CD14-positive monocyte (primary cell): ENCODE measurements at regions not wholly inside any gene's neighbourhood (a gene's known extent, or its start where the extent isn't known, plus 50 kb on each side); places are given as distances from the start of the nearest gene placed in this dataset.

ENCODE experiments used
- DNase-seq, 3 donors: peaks; one replicate each; pipeline ENCODE4 v3.0.0-alpha.2; 2011 to 2022
- H2AFZ ChIP-seq: 2 replicates; pipeline ENCODE4 v1.6.0; 2012; ENCODE audit warnings: mild to moderate bottlenecking, low read depth, low read length, inconsistent platforms; ENCODE audit not compliant: insufficient read depth, poor library complexity, severe bottlenecking
- H3K27ac ChIP-seq, 2 donors: 1 replicate in 1 of 2; 2 replicates in 1 of 2; pipeline ENCODE4 v1.5.1; 2012 to 2013; ENCODE audit warnings: low read length in 2 of 2, control low read depth in 1 of 2, inconsistent platforms in 1 of 2, low read depth in 1 of 2, mild to moderate bottlenecking in 1 of 2
- H3K27me3 ChIP-seq, 2 donors: one replicate each; pipeline versions ENCODE4 v1.6.0 to v1.6.1; 2011 to 2013; ENCODE audit warnings: low read length in 2 of 2; ENCODE audit not compliant: control insufficient read depth in 2 of 2, insufficient read depth in 2 of 2
- H3K36me3 ChIP-seq, 2 donors: replicated peaks in 1 of 2; 1 replicate in 1 of 2; 2 replicates in 1 of 2; pipeline versions ENCODE4 v1.5.1 to v1.6.1; 2012 to 2013; ENCODE audit warnings: low read length in 2 of 2, control low read depth in 1 of 2, inconsistent platforms in 1 of 2, mild to moderate bottlenecking in 1 of 2; ENCODE audit not compliant: insufficient read depth in 2 of 2, control insufficient read depth in 1 of 2
- H3K4me1 ChIP-seq, 2 donors: 1 replicate in 1 of 2; 2 replicates in 1 of 2; pipeline versions ENCODE4 v1.5.1 to v1.6.1; 2012 to 2013; ENCODE audit warnings: low read length in 2 of 2, control low read depth in 1 of 2, inconsistent platforms in 1 of 2, mild to moderate bottlenecking in 1 of 2, moderate library complexity in 1 of 2; ENCODE audit not compliant: insufficient read depth in 2 of 2, control insufficient read depth in 1 of 2
- H3K4me2 ChIP-seq: replicated peaks from 2 replicates; pipeline ENCODE3; 2012; ENCODE audit warnings: low read length, moderate library complexity, mild to moderate bottlenecking; ENCODE audit not compliant: poor library complexity, severe bottlenecking; ENCODE audit errors: extremely low read depth
- H3K4me3 ChIP-seq, 3 experiments: fragments of 200-600 bp in 1 of 3; sonication (generic) in 1 of 3; replicated peaks in 1 of 3; 1 replicate in 2 of 3; 2 replicates in 1 of 3; pipeline ENCODE4 v1.5.1; 2011 to 2013; ENCODE audit warnings: low read length in 3 of 3, mild to moderate bottlenecking in 3 of 3, control low read depth in 2 of 3, low read depth in 2 of 3, inconsistent platforms in 1 of 3, moderate library complexity in 1 of 3
- H3K79me2 ChIP-seq: 2 replicates; pipeline ENCODE4 v1.6.0; 2012; ENCODE audit warnings: mild to moderate bottlenecking, control low read depth, inconsistent platforms, low read length, moderate library complexity; ENCODE audit not compliant: insufficient read depth
- H3K9ac ChIP-seq: 2 replicates; pipeline ENCODE4 v1.6.0; 2017; ENCODE audit warnings: low read length, mild to moderate bottlenecking; ENCODE audit not compliant: insufficient read depth, poor library complexity, severe bottlenecking
- H3K9me3 ChIP-seq, 2 donors: replicated peaks in 1 of 2; 1 replicate in 1 of 2; 2 replicates in 1 of 2; pipeline versions ENCODE4 v1.5.1 to v1.6.1; 2012 to 2013; ENCODE audit warnings: low read length in 2 of 2, control low read depth in 1 of 2; ENCODE audit not compliant: control insufficient read depth in 1 of 2, insufficient read depth in 1 of 2
- H4K20me1 ChIP-seq: 2 replicates; pipeline ENCODE4 v1.6.0; 2012; ENCODE audit warnings: mild to moderate bottlenecking, low read length, control low read depth, moderate library complexity; ENCODE audit not compliant: insufficient read depth
- H3K27ac Mint-ChIP-seq, 7 donors: one replicate each; pipeline ENCODE4 v1.8.0; 2020; ENCODE audit warnings: mild to moderate bottlenecking in 7 of 7, mixed read lengths in 7 of 7, moderate library complexity in 6 of 7, inconsistent platforms in 2 of 7
- H3K27me3 Mint-ChIP-seq, 3 donors: one replicate each; pipeline ENCODE4 v1.8.0; 2021 to 2022; ENCODE audit warnings: low read depth in 3 of 3, mild to moderate bottlenecking in 3 of 3, mixed read lengths in 3 of 3, moderate library complexity in 3 of 3, inconsistent platforms in 1 of 3
- H3K36me3 Mint-ChIP-seq, 2 donors: one replicate each; pipeline ENCODE4 v1.8.0; 2020; ENCODE audit warnings: mixed read lengths in 2 of 2, inconsistent platforms in 1 of 2, mild to moderate bottlenecking in 1 of 2
- H3K4me1 Mint-ChIP-seq: one replicate; pipeline ENCODE4 v1.8.0; 2020; ENCODE audit warnings: mild to moderate bottlenecking, mixed read lengths
- H3K4me3 Mint-ChIP-seq, 2 donors: one replicate each; pipeline ENCODE4 v1.8.0; 2020; ENCODE audit warnings: mild to moderate bottlenecking in 2 of 2, mixed read lengths in 2 of 2, moderate library complexity in 1 of 2
- H3K9me3 Mint-ChIP-seq, 7 donors: one replicate each; pipeline ENCODE4 v1.8.0; 2020 to 2022; ENCODE audit warnings: mixed read lengths in 7 of 7, mild to moderate bottlenecking in 6 of 7, moderate library complexity in 6 of 7, inconsistent platforms in 2 of 7
- CTCF ChIP-seq: fragments of 200-600 bp; IDR thresholded peaks from one replicate; pipeline ENCODE4 v1.8.0; 2022; ENCODE audit warnings: antibody characterized with exemption, mild to moderate bottlenecking
- WGBS: methylation state at CpG from one replicate; pipeline ENCODE4 v1.1.5; 2013; ENCODE audit warnings: missing lambda C conversion rate; ENCODE audit not compliant: insufficient coverage; 5-methylcytosine and 5-hydroxymethylcytosine counted together
- intact Hi-C, 2 donors: fragments of 100-400 bp; cut with micrococcal nuclease; formaldehyde crosslinking; loops; one replicate each; pipeline versions ENCODE4 v1.15.0 to v1.15.1; 2023

- Histone ChIP-seq H3K4me3 (no peak overlapping the region), H3K4me1 (peaks cover 37 to 42% of the 10 kb centered on the region in 2 donors), H3K27me3 (no peaks in the 10 kb centered on the region), H4K20me1 (no peaks in the 10 kb centered on the region), H3K27ac (no peak overlapping the region), H3K36me3 (no peaks in the 10 kb centered on the region), H3K79me2 (no peaks in the 10 kb centered on the region), H2AFZ (no peak overlapping the region), H3K4me2 (no peak overlapping the region), H3K9me3 (no peaks in the 10 kb centered on the region), H3K9ac (no peak overlapping the region)
- Mint-ChIP-seq H3K27me3 (peaks cover 0 to 2% (median 0%) of the 10 kb centered on the region in 3 donors), H3K9me3 (peaks cover 0 to 5% (median 0%) of the 10 kb centered on the region in 7 donors), H3K4me1 (peaks cover 49% of the 10 kb centered on the region), H3K27ac (no peak overlapping the region), H3K36me3 (no peaks in the 10 kb centered on the region), H3K4me3 (no peak overlapping the region)
- no peak for TF ChIP-seq CTCF
- DNase-seq = no peak
- no CpG with 5 or more reads among the region's 2 CpGs for WGBS
- intact Hi-C loops = no loop called here
Observed at GRCh38 chr5:74428275-74428674, 212.3 kb downstream of the ENC1 start.

GRCh38 chr5:74426506-74426905, 214.0 kb downstream of the ENC1 start:
- Histone ChIP-seq H3K4me2 (no peak overlapping the region), H3K79me2 (no peaks in the 10 kb centered on the region), H3K4me3 (no peak overlapping the region), H3K9ac (no peak overlapping the region), H3K4me1 (peaks cover 32 to 40% of the 10 kb centered on the region in 2 donors), H4K20me1 (no peaks in the 10 kb centered on the region), H3K9me3 (no peaks in the 10 kb centered on the region), H3K27ac (no peak overlapping the region), H2AFZ (no peak overlapping the region), H3K36me3 (no peaks in the 10 kb centered on the region), H3K27me3 (no peaks in the 10 kb centered on the region)
- no peak for TF ChIP-seq CTCF
- Mint-ChIP-seq H3K9me3 (peaks cover 0 to 6% (median 3%) of the 10 kb centered on the region in 7 donors), H3K27ac (no peak overlapping the region), H3K36me3 (no peaks in the 10 kb centered on the region), H3K27me3 (peaks cover 0 to 2% (median 0%) of the 10 kb centered on the region in 3 donors), H3K4me1 (peaks cover 45% of the 10 kb centered on the region), H3K4me3 (no peak overlapping the region)
- DNase-seq = no peak
- intact Hi-C loops = no loop called here
- 50% methylated on average over 1 of the region's 1 CpG for WGBS
